ENCODE measurements at regions not wholly inside any gene's neighbourhood (a gene's known extent, or its start where the extent isn't known, plus 50 kb on each side); places are given as distances from the start of the nearest gene placed in this dataset.
"Not testable (repeated sequence)": the region's sequence is repeated elsewhere in the genome, so short reads cannot be mapped to it uniquely, and the experiment has no call there.

GRCh38 chr4:81314196-81314896 is 99.3 kb upstream of the PRKG2 start:
- peak; percentile 71 for ATAC-seq

- ATAC-seq, result no peak
These were observed 93.0 kb upstream of the PRKG2 start for GRCh38 chr4:81307991-81308390.

- no peak for ATAC-seq
These were observed 89.8 kb upstream of the PRKG2 start for GRCh38 chr4:81304871-81305270.

- ATAC-seq, result not testable (repeated sequence)
These were observed 85.3 kb upstream of the PRKG2 start for GRCh38 chr4:81300352-81300751.

GRCh38 chr4:81290813-81291212 is 75.8 kb upstream of the PRKG2 start:
- ATAC-seq, result no peak

GRCh38 chr4:81287101-81287500 is 72.1 kb upstream of the PRKG2 start:
- no peak for ATAC-seq

GRCh38 chr4:81282131-81282530 is 67.1 kb upstream of the PRKG2 start:
- no peak for ATAC-seq

- ATAC-seq, result no peak
These were observed 59.4 kb upstream of the PRKG2 start for GRCh38 chr4:81274460-81274859.

- ATAC-seq, result no peak
These were observed 57.6 kb upstream of the PRKG2 start for GRCh38 chr4:81272671-81273070.

Measured in esophagus mucosa (tissue), 1 donor.